Fibroblast of the aortic adventitia (primary cell): ENCODE measurements at regions not wholly inside any gene's neighbourhood (a gene's known extent, or its start where the extent isn't known, plus 50 kb on each side); places are given as distances from the start of the nearest gene placed in this dataset.

Experiments used
- DNase-seq: peaks from one replicate; pipeline ENCODE4 v3.0.0-alpha.2; 2010; ENCODE audit warnings: low read depth
- H3K4me3 ChIP-seq: 2 replicates; pipeline ENCODE4 v1.5.1; 2011; ENCODE audit warnings: low read depth, mild to moderate bottlenecking, control low read depth, low read length, moderate library complexity
- CTCF ChIP-seq: IDR thresholded peaks from 2 replicates; pipeline ENCODE4 v1.5.1; 2011; ENCODE audit warnings: mild to moderate bottlenecking, low read length, control low read depth, inconsistent platforms; ENCODE audit not compliant: insufficient read depth

DNA sequence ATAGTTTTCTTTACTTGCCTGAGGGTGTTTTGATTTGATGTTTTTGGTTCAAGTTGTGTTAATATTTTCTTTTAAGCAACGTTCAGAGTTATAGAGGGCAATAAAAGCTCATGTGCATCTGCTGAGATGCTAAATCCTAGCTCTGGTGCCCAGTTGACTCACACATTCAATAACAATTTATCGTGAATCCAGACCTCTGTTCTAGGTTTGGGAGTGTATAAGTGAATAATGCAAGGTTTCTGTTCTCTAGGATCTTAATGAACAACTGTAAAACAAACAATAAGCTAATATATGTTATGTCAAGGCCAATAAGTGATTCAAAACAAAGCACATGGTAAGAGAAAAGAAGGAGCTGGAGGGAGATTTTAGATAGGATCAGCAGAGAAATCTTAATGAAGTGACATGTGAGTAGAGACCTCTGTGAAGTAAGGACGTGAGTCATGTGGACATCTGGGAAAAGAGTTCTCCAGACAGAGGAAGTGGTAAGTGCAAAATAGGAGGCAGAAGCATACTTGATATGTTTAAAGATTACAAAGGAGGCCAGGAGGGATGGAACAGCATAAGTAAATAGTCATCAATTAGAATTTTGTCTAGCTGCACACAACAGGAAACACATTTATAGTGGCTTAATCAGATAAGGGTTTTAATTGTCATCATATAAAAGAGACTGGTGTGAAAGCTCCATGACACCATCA, 278.5 kb upstream of the HTR2A start:
- DNase-seq, result peak; percentile 76
- TF ChIP-seq CTCF, result no peak
- no peak overlapping the region for H3K4me3 ChIP-seq

DNA sequence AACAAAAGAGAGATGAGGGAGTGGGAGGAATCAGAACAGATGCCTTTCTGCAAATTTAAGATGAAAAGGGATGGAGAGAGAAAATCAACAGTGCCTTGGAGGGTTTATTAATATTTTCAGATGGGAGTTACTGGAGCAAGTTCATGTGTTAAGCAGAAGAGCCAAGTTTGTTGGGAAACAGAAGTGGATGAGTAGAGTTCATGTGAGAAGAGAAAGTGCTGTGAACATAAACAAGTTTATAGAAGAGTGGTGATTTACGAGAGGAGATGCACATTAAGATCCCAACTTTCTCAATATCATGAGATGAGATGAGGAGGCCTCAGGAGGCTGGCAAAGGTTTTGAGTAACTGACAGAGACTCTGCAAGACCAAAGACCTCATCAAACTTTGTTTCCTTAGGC, 274.1 kb upstream of the HTR2A start:
- no peak for TF ChIP-seq CTCF
- no peak overlapping the region for H3K4me3 ChIP-seq
- DNase-seq, result no peak

GRCh38 chr13:47168618-47169017, 271.8 kb upstream of the HTR2A start:
- H3K4me3 ChIP-seq, result no peak overlapping the region
- no peak for TF ChIP-seq CTCF
- DNase-seq, result no peak

DNA sequence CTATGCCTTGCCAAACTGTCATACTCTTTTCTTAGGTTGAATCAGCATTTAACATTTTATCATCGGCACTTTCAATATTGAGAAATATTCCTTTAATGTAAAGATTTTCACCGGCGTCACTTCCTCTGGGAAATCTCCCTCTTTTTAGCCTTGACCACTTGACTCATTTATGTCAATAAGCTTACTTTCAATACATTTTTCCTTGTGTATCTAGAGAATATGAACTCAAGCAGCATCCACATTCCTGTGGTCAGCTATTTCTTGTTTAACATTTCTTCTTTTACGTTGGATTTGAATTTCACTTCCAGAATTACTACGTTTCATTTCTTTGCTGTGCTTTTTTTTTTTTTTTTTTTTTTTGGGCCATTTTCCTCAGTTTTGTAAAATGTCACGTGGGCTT, 271.2 kb upstream of the HTR2A start:
- DNase-seq, result peak; percentile 20
- no peak for TF ChIP-seq CTCF
- no peak overlapping the region for H3K4me3 ChIP-seq

GRCh38 chr13:47166336-47166735, 269.5 kb upstream of the HTR2A start:
- no peak overlapping the region for H3K4me3 ChIP-seq
- no peak for TF ChIP-seq CTCF
- DNase-seq, result no peak

DNA sequence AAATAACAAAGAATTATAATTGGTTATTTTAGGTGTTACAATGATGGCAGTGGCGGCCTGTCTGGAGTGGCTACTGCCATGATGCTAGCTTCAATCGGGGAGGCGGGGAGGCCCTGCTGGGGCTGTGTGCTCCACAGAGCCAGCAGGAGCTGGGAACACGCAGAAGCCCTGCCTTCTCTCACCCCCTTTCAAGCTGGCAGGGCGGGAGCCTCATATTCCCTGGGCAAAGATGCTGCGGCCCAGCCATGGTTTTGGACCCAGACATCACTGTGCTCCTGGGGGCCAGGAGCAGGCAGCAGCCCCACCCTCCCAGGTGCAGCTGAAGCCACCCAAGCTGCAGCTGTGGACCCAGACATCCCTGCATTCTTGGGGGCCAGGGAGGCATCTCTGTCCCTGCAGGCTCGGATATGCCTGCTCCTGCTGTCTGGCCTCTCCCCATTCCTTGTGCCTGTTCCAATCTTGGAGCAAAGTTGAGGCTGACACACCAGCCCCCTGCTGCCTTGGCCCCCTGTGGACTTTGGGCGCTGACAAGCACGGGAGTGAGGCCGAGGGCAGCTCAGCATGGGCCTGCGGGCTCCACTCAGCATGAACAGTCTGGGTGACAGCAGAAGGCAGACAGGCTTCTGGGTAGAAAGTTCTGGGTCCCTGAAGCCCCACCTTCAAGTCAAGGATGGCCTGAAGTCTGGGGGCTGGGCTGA, 263.1 kb upstream of the HTR2A start:
- no peak overlapping the region for H3K4me3 ChIP-seq
- TF ChIP-seq CTCF, result no peak
- DNase-seq, result no peak
